H1 (cell line): ENCODE measurements at regions not wholly inside any gene's neighbourhood (a gene's known extent, or its start where the extent isn't known, plus 50 kb on each side); places are given as distances from the start of the nearest gene placed in this dataset.

Experiments
- CTCF ChIA-PET: fragments of 300-600 bp; sonication (Branson Sonifier 250); formaldehyde crosslinking; loops from one replicate; lab custom pipeline; 2021; ENCODE audit not compliant: partially characterized antibody; lab: Charles Lee
- POLR2A ChIA-PET: fragments of 300-600 bp; sonication (Branson Sonifier 250); formaldehyde crosslinking; loops from one replicate; lab custom pipeline; 2021; ENCODE audit warnings: inconsistent platforms; ENCODE audit not compliant: partially characterized antibody; lab: Charles Lee
- DNase-seq, 2 experiments: peaks; one replicate each; pipeline versions ENCODE4 v3.0.0 to v3.0.0-alpha.2; 2010 to 2022; ENCODE audit warnings: low spot score in 2 of 2, low read depth in 1 of 2, mixed read lengths in 1 of 2
- FAIRE-seq: peaks from 2 replicates; lab custom pipeline; 2011; peaks lifted over from hg19 to GRCh38; lab: Jason Lieb, UNC
- H2AFZ ChIP-seq: 2 replicates; pipeline ENCODE4 v1.8.1; 2012; ENCODE audit warnings: low read length, inconsistent platforms
- H2AK5ac ChIP-seq: 2 replicates; pipeline ENCODE4 v1.6.1; 2013; ENCODE audit warnings: low read depth, low read length
- H2BK120ac ChIP-seq: replicated peaks from 2 replicates; pipeline ENCODE3; 2013; ENCODE audit warnings: low read depth, low read length, inconsistent platforms
- H2BK12ac ChIP-seq: 2 replicates; pipeline ENCODE4 v1.6.1; 2013; ENCODE audit warnings: low read depth, low read length
- H2BK15ac ChIP-seq: 2 replicates; pipeline ENCODE4 v1.6.1; 2013; ENCODE audit warnings: low read length
- H2BK20ac ChIP-seq: 2 replicates; pipeline ENCODE4 v1.6.1; 2013; ENCODE audit warnings: low read length
- H2BK5ac ChIP-seq: 2 replicates; pipeline ENCODE4 v1.6.1; 2013; ENCODE audit warnings: low read depth, low read length
- H3K14ac ChIP-seq: 2 replicates; pipeline ENCODE4 v1.6.1; 2013; ENCODE audit warnings: inconsistent platforms; ENCODE audit not compliant: insufficient read length
- H3K18ac ChIP-seq: 2 replicates; pipeline ENCODE4 v1.6.1; 2013; ENCODE audit warnings: low read length; ENCODE audit errors: extremely low read depth
- H3K23ac ChIP-seq: 2 replicates; pipeline ENCODE4 v1.6.1; 2013; ENCODE audit warnings: inconsistent platforms; ENCODE audit not compliant: insufficient read length
- H3K23me2 ChIP-seq: 2 replicates; pipeline ENCODE4 v1.6.1; 2013; ENCODE audit warnings: low read depth, low read length
- H3K27ac ChIP-seq: 2 replicates; pipeline ENCODE4 v1.6.1; 2011; ENCODE audit warnings: low read depth, low read length, inconsistent platforms
- H3K27me3 ChIP-seq, 4 experiments: replicated peaks in 1 of 4; 1 replicate in 1 of 4; 2 replicates in 3 of 4; pipeline versions ENCODE4 v1.6.1 to v1.8.1; 2011 to 2013; ENCODE audit warnings: low read length in 3 of 4, mild to moderate bottlenecking in 3 of 4, inconsistent platforms in 2 of 4, mixed read lengths in 2 of 4, moderate library complexity in 1 of 4; ENCODE audit not compliant: control insufficient read depth in 3 of 4, insufficient read depth in 3 of 4; ENCODE audit errors: extremely low read depth in 1 of 4
- H3K36me3 ChIP-seq, 4 experiments: 2 replicates each; pipeline versions ENCODE4 v1.6.1 to v1.8.1; 2011 to 2013; ENCODE audit warnings: mild to moderate bottlenecking in 4 of 4, low read length in 3 of 4, moderate library complexity in 2 of 4, control low read depth in 1 of 4, inconsistent platforms in 1 of 4; ENCODE audit not compliant: insufficient read depth in 4 of 4, control insufficient read depth in 2 of 4
- H3K4ac ChIP-seq: replicated peaks from 2 replicates; pipeline ENCODE3; 2013; ENCODE audit warnings: low read length, low read depth, mixed read lengths, inconsistent platforms; ENCODE audit not compliant: insufficient read length
- H3K4me1 ChIP-seq, 4 experiments: replicated peaks in 1 of 4; 1 replicate in 1 of 4; 2 replicates in 3 of 4; pipeline versions ENCODE4 v1.6.1 to v1.8.1; 2011 to 2013; ENCODE audit warnings: low read length in 3 of 4, inconsistent platforms in 2 of 4, mixed read lengths in 1 of 4; ENCODE audit not compliant: insufficient read depth in 4 of 4, control insufficient read depth in 3 of 4
- H3K4me2 ChIP-seq, 2 experiments: 2 replicates each; pipeline versions ENCODE4 v1.6.1 to v1.8.1; 2011 to 2013; ENCODE audit warnings: low read depth in 2 of 2, low read length in 2 of 2, control low read depth in 1 of 2, inconsistent platforms in 1 of 2, mild to moderate bottlenecking in 1 of 2; ENCODE audit not compliant: insufficient read depth in 1 of 2
- H3K4me3 ChIP-seq, 4 experiments: fragments of 200-600, 300-600 bp in 1 of 4; sonication (generic), shearing (Covaris generic), sonication (Bioruptor Twin) in 1 of 4; 2 replicates each; pipeline versions ENCODE4 v1.5.1 to v1.8.1; 2011 to 2016; ENCODE audit warnings: low read length in 4 of 4, low read depth in 3 of 4, control low read depth in 2 of 4, inconsistent platforms in 2 of 4, mild to moderate bottlenecking in 2 of 4, mixed read lengths in 1 of 4, moderate library complexity in 1 of 4; ENCODE audit not compliant: insufficient read depth in 2 of 4; ENCODE audit errors: extremely low read depth in 1 of 4
- H3K56ac ChIP-seq: replicated peaks from 2 replicates; pipeline ENCODE3; 2013; ENCODE audit warnings: low read depth, mild to moderate bottlenecking, mixed read lengths, low read length, inconsistent platforms; ENCODE audit not compliant: insufficient read length
- H3K79me1 ChIP-seq: 2 replicates; pipeline ENCODE4 v1.6.1; 2013; ENCODE audit warnings: low read depth, low read length, control low read depth
- H3K79me2 ChIP-seq, 2 experiments: 2 replicates each; pipeline versions ENCODE4 v1.6.1 to v1.8.1; 2012 to 2013; ENCODE audit warnings: low read length in 2 of 2, mild to moderate bottlenecking in 2 of 2, inconsistent platforms in 1 of 2; ENCODE audit not compliant: insufficient read depth in 2 of 2, control insufficient read depth in 1 of 2
- H3K9ac ChIP-seq, 4 experiments: replicated peaks in 1 of 4; 1 replicate in 1 of 4; 2 replicates in 3 of 4; pipeline versions ENCODE4 v1.6.1 to v1.8.1; 2011 to 2013; ENCODE audit warnings: low read depth in 3 of 4, low read length in 3 of 4, control low read depth in 2 of 4, mild to moderate bottlenecking in 2 of 4, moderate library complexity in 2 of 4, inconsistent platforms in 1 of 4; ENCODE audit errors: extremely low read depth in 1 of 4
- H3K9me3 ChIP-seq, 2 experiments: 2 replicates each; pipeline versions ENCODE4 v1.6.1 to v1.8.1; 2012 to 2013; ENCODE audit warnings: mild to moderate bottlenecking in 2 of 2, moderate library complexity in 2 of 2, control low read depth in 1 of 2, inconsistent platforms in 1 of 2, low read depth in 1 of 2, low read length in 1 of 2, mixed read lengths in 1 of 2; ENCODE audit not compliant: insufficient read depth in 2 of 2
- H4K20me1 ChIP-seq, 2 experiments: replicated peaks in 1 of 2; 2 replicates each; pipeline versions ENCODE3 to v1.8.1; 2011 to 2013; ENCODE audit warnings: inconsistent platforms in 2 of 2, low read length in 2 of 2, mild to moderate bottlenecking in 1 of 2; ENCODE audit not compliant: insufficient read depth in 2 of 2, control insufficient read depth in 1 of 2
- H4K5ac ChIP-seq: 2 replicates; pipeline ENCODE4 v1.6.1; 2013; ENCODE audit warnings: low read length, low read depth, mixed read lengths, inconsistent platforms; ENCODE audit not compliant: insufficient read length
- H4K8ac ChIP-seq: 2 replicates; pipeline ENCODE4 v1.8.0; 2013; ENCODE audit warnings: mild to moderate bottlenecking, moderate library complexity, low read length, inconsistent platforms; ENCODE audit not compliant: insufficient read depth; ENCODE audit errors: extremely low read depth
- H4K91ac ChIP-seq: replicated peaks from 2 replicates; pipeline ENCODE3; 2013; ENCODE audit warnings: low read length, mixed read lengths, inconsistent platforms; ENCODE audit not compliant: insufficient read length
- BCL11A ChIP-seq, 2 experiments: IDR thresholded peaks; one replicate each; pipeline ENCODE4 v1.6.1; 2011; ENCODE audit warnings: low read depth in 2 of 2, low read length in 2 of 2, mild to moderate bottlenecking in 2 of 2
- CBX8 ChIP-seq: fragments of 300-800, 300-1000 bp; sonication (generic); IDR thresholded peaks from 2 replicates; pipeline ENCODE4 v1.7.1; 2016; ENCODE audit warnings: low read depth, low read length, borderline replicate concordance
- HDAC6 ChIP-seq: IDR thresholded peaks from one replicate; pipeline ENCODE4 v1.7.1; 2012; ENCODE audit warnings: low read depth, mild to moderate bottlenecking, inconsistent platforms, low read length, moderate library complexity
- JUND ChIP-seq: IDR thresholded peaks from 2 replicates; pipeline ENCODE4 v1.6.1; 2011; ENCODE audit warnings: mild to moderate bottlenecking, improper control_type of control experiment, low read length
- POLR2A ChIP-seq, 2 experiments: IDR thresholded peaks; 1 replicate in 1 of 2; 2 replicates in 1 of 2; pipeline ENCODE4 v1.6.1; 2011; ENCODE audit warnings: low read depth in 2 of 2, low read length in 2 of 2, mild to moderate bottlenecking in 2 of 2; ENCODE audit errors: control extremely low read depth in 1 of 2
- RFX5 ChIP-seq: IDR thresholded peaks from 2 replicates; pipeline ENCODE4 v1.6.1; 2011; ENCODE audit warnings: low read depth, low read length, improper control_type of control experiment, borderline replicate concordance
- TEAD4 ChIP-seq: IDR thresholded peaks from 2 replicates; pipeline ENCODE4 v1.6.1; 2012; ENCODE audit warnings: low read depth, low read length, inconsistent platforms, mixed read lengths
- USF2 ChIP-seq: IDR thresholded peaks from 2 replicates; pipeline ENCODE4 v1.6.1; 2011; ENCODE audit warnings: low read length, improper control_type of control experiment
- WGBS, 2 experiments: shearing (Covaris generic) in 1 of 2; methylation state at CpG; one replicate each; pipeline versions ENCODE4 v1.1.6 to v1.1.7; 2013 to 2015; ENCODE audit warnings: low lambda C conversion rate in 2 of 2, mixed read lengths in 2 of 2, inconsistent platforms in 1 of 2, low coverage in 1 of 2, missing lambda C conversion rate in 1 of 2; ENCODE audit not compliant: insufficient replicate concordance in 2 of 2, insufficient coverage in 1 of 2, insufficient read length in 1 of 2; ENCODE audit errors: extremely low coverage in 1 of 2, missing lambda C conversion rate in 1 of 2; 5-methylcytosine and 5-hydroxymethylcytosine counted together
- TF ChIP-seq, protein P1 (sequence below): IDR thresholded peaks from 2 replicates; pipeline ENCODE4 v1.6.1; 2012; ENCODE audit warnings: inconsistent platforms

DNA sequence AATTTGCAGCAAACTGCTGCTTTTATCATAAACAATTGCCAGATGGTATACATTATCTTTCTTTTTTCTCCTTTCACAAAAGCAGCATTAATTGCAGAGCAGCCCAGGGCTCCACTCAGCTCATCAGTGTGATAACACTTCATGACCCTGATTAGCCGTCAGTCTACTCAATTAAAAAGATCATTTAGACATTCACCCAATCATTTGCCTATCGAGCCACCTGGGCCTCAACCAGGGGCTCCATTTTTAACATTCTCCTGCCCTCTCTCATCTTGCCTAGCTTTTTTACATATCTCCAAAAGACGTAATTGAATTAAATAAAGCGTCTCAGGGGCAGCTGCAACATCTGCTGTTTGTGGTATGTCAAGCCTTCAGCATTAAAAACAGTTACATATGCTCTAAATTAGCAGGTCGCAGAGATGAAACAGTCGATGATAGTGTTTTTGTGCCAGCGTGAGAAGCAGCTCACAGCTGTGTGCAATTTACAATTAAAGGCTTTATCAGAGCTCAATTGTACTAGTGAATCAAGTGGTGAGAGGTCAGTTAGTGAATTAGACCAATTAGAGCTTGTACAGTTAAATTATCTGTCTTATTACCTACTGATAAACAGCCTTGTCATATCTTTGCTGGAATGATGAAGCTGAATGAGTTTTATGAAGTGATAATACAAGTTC is 522.5 kb downstream of the ETV1 start:
- no peak for DNase-seq
- Histone ChIP-seq H3K4me2 (no peak overlapping the region), H3K14ac (no peak overlapping the region), H3K36me3 (no peaks in the 10 kb centered on the region), H3K4me3 (no peak overlapping the region), H3K4me1 (peaks cover 0 to 5% (median 1%) of the 10 kb centered on the region in 4 experiments; a peak in 2 of 7 replicates), H2BK15ac (no peak overlapping the region), H3K27ac (no peak overlapping the region), H4K5ac (no peak overlapping the region), H3K79me2 (no peaks in the 10 kb centered on the region), H2AK5ac (no peak overlapping the region), H4K20me1 (peaks cover 0 to 2% of the 10 kb centered on the region in 2 experiments), H2AFZ (no peak overlapping the region), H3K18ac (no peak overlapping the region), H2BK5ac (no peak overlapping the region), H3K9me3 (no peaks in the 10 kb centered on the region), H3K56ac (no peak overlapping the region), H2BK120ac (no peak overlapping the region), H2BK20ac (no peak overlapping the region), H3K9ac (no peak overlapping the region), H3K79me1 (no peaks in the 10 kb centered on the region), H2BK12ac (no peak overlapping the region), H3K27me3 (no peaks in the 10 kb centered on the region), H4K91ac (no peak overlapping the region), H3K23ac (no peak overlapping the region), H3K4ac (no peak overlapping the region), H3K23me2 (no peaks in the 10 kb centered on the region), H4K8ac (no peak overlapping the region)
- ChIA-PET CTCF (interaction anchor here (0.9 kb wide), 1 partner anchor 185 kb away, joined by 3 read pairs; no protein-coding TSS in a partner anchor), POLR2A (no interaction called here)
- FAIRE-seq: no peak
- WGBS, 2 experiments: 80% methylated on average over 7 of the region's 7 CpGs; no CpG with 5 or more reads in 1 of the 2 experiments
- TF ChIP-seq TEAD4 (no peak), JUND (no peak), CBX8 (no peak), BCL11A (IDR thresholded peaks at IDR 0.05; ENCODE audit: low read depth in 2 of 2, low read length in 2 of 2) (no peak), HDAC6 (no peak), POLR2A (IDR thresholded peaks at IDR 0.05; ENCODE audit: control extremely low read depth in 1 of 2, low read depth in 2 of 2, low read length in 2 of 2) (no peak), RFX5 (no peak), USF2 (no peak)
- TF ChIP-seq, protein P1, sequence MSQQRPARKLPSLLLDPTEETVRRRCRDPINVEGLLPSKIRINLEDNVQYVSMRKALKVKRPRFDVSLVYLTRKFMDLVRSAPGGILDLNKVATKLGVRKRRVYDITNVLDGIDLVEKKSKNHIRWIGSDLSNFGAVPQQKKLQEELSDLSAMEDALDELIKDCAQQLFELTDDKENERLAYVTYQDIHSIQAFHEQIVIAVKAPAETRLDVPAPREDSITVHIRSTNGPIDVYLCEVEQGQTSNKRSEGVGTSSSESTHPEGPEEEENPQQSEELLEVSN: no peak
